OCI-LY7 (cell line): ENCODE measurements at regions not wholly inside any gene's neighbourhood (a gene's known extent, or its start where the extent isn't known, plus 50 kb on each side); places are given as distances from the start of the nearest gene placed in this dataset.
"Not testable (repeated sequence)": the region's sequence is repeated elsewhere in the genome, so short reads cannot be mapped to it uniquely, and the experiment has no call there.

ENCODE experiments used
- BruUV-seq: library from RNA; stranded (reverse); fragments of 400-500 nt; replicated peaks from 2 replicates; lab custom pipeline; 2021; lab: Mats Ljungman, UMichigan
- CTCF ChIA-PET: fragments of 300-600 bp; sonication (Branson Sonifier 250); formaldehyde crosslinking; loops from one replicate; lab custom pipeline; 2022; ENCODE audit warnings: antibody characterized with exemption; ENCODE audit not compliant: unreplicated experiment; lab: Charles Lee
- POLR2A ChIA-PET: fragments of 300-600 bp; sonication (Branson Sonifier 250); formaldehyde crosslinking; loops from one replicate; lab custom pipeline; 2022; ENCODE audit warnings: antibody characterized with exemption; lab: Charles Lee
- DNase-seq: peaks from one replicate; pipeline ENCODE4 v3.0.0-alpha.2; 2015; ENCODE audit warnings: low spot score
- H2AFZ ChIP-seq: fragments of 200-600 bp; sonication (generic), shearing (Covaris generic); 2 replicates; pipeline ENCODE4 v1.6.1; 2014; ENCODE audit warnings: mild to moderate bottlenecking, antibody characterized with exemption, low read length, moderate library complexity
- H3K27ac ChIP-seq: fragments of 200-600 bp; sonication (generic); 2 replicates; pipeline ENCODE4 v1.5.1; 2014; ENCODE audit warnings: mixed run types, low read depth, mild to moderate bottlenecking, moderate library complexity, low read length, inconsistent platforms; ENCODE audit not compliant: poor library complexity, severe bottlenecking
- H3K36me3 ChIP-seq: fragments of 200-600 bp; sonication (generic); 2 replicates; pipeline ENCODE4 v1.6.1; 2014; ENCODE audit warnings: mild to moderate bottlenecking, antibody characterized with exemption, low read length, moderate library complexity, mixed read lengths; ENCODE audit not compliant: insufficient read depth
- H3K4me1 ChIP-seq: fragments of 200-600 bp; sonication (generic); 2 replicates; pipeline ENCODE4 v1.5.1; 2014; ENCODE audit warnings: mild to moderate bottlenecking, low read length; ENCODE audit not compliant: insufficient read depth, poor library complexity, severe bottlenecking
- H3K4me2 ChIP-seq: fragments of 200-600 bp; sonication (generic); 2 replicates; pipeline ENCODE4 v1.6.1; 2014; ENCODE audit warnings: mild to moderate bottlenecking, low read length
- H3K4me3 ChIP-seq: fragments of 200-600 bp; sonication (generic); 2 replicates; pipeline ENCODE4 v1.5.1; 2014; ENCODE audit warnings: mild to moderate bottlenecking, low read depth, low read length; ENCODE audit not compliant: poor library complexity, severe bottlenecking
- H3K79me2 ChIP-seq: fragments of 200-600 bp; sonication (generic); 2 replicates; pipeline ENCODE4 v1.6.1; 2016; ENCODE audit warnings: low read depth, mild to moderate bottlenecking, low read length, moderate library complexity, mixed read lengths; ENCODE audit not compliant: insufficient read depth
- H3K9me2 ChIP-seq: fragments of 200-600 bp; sonication (generic); 2 replicates; pipeline ENCODE4 v1.6.1; 2016; ENCODE audit warnings: mild to moderate bottlenecking, low read length, mixed read lengths; ENCODE audit not compliant: insufficient read depth
- H3K9me3 ChIP-seq: fragments of 200-600 bp; sonication (generic); 2 replicates; pipeline ENCODE4 v1.6.1; 2014; ENCODE audit warnings: mild to moderate bottlenecking, mixed run types, low read length, mixed read lengths
- H4K20me1 ChIP-seq: fragments of 200-600 bp; sonication (generic); 2 replicates; pipeline ENCODE4 v1.6.1; 2014; ENCODE audit warnings: mild to moderate bottlenecking, antibody characterized with exemption, low read length, moderate library complexity, mixed read lengths; ENCODE audit not compliant: insufficient read depth
- EZH2phosphoT487 ChIP-seq: fragments of 200-600 bp; sonication (generic); IDR thresholded peaks from 2 replicates; pipeline ENCODE4 v1.6.1; 2018; ENCODE audit warnings: low read depth, borderline replicate concordance, mild to moderate bottlenecking, mixed run types, antibody characterized with exemption, low read length, moderate library complexity, mixed read lengths
- intact Hi-C: fragments of 100-400 bp; cut with micrococcal nuclease; formaldehyde crosslinking; loops from one replicate; pipeline ENCODE4 v1.10.0; 2022; ENCODE audit not compliant: unreplicated experiment

GRCh38 chr9:64016246-64016645, 1268.8 kb downstream of the FOXD4L5 start:
- H3K4me2 ChIP-seq, BruUV-seq, H3K79me2 ChIP-seq, DNase-seq, H3K9me2 ChIP-seq, intact Hi-C loops, H2AFZ ChIP-seq, CTCF ChIA-PET, H3K36me3 ChIP-seq, POLR2A ChIA-PET, H3K4me1 ChIP-seq, H3K4me3 ChIP-seq, H3K27ac ChIP-seq, H3K9me3 ChIP-seq, H4K20me1 ChIP-seq: not testable (repeated sequence)

DNA sequence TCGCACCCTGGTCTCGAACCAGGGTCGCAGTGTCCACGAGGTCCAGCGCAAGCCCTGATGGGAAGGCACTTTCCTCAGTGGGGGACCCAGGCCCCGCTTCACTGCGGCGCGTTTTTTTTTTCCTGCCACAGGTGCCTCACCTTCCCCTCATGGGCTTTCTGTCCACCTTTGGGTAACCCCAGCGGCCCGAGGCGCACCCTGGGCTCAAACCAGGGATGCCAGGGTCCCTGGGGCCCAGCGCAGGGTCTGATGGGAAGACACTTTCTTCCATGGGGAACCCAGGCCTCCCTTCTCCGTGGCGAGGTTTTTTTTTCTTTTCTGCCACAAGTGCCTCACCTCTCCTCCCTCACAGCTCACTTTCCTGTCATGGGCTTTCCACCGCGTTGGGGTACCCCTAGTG, 1269.9 kb downstream of the FOXD4L5 start:
- no peak for TF ChIP-seq EZH2phosphoT487
- no peaks in the 10 kb centered on the region for H3K36me3 ChIP-seq
- no peaks in the 10 kb centered on the region for H3K9me2 ChIP-seq
- no peaks in the 10 kb centered on the region for H4K20me1 ChIP-seq
- H3K9me3 ChIP-seq = no peaks in the 10 kb centered on the region
- H3K27ac ChIP-seq = no peak overlapping the region
- intact Hi-C loops = no loop called here
- no peaks in the 10 kb centered on the region for H3K79me2 ChIP-seq
- no peak overlapping the region for H2AFZ ChIP-seq
- CTCF ChIA-PET = no interaction called here
- no peak for DNase-seq
- BruUV-seq = no TSS peak
- POLR2A ChIA-PET = no interaction called here
- no peaks in the 10 kb centered on the region for H3K4me1 ChIP-seq
- H3K4me3 ChIP-seq = no peak overlapping the region
- no peak overlapping the region for H3K4me2 ChIP-seq

- H3K36me3 ChIP-seq, H4K20me1 ChIP-seq, H3K9me3 ChIP-seq, CTCF ChIA-PET, H3K9me2 ChIP-seq, BruUV-seq, POLR2A ChIA-PET, H2AFZ ChIP-seq, DNase-seq, H3K4me1 ChIP-seq, intact Hi-C loops, H3K27ac ChIP-seq, H3K4me2 ChIP-seq, H3K4me3 ChIP-seq, H3K79me2 ChIP-seq: not testable (repeated sequence)
Measured at GRCh38 chr9:64014386-64015091, 1270.5 kb downstream of the FOXD4L5 start.

- H4K20me1 ChIP-seq, H3K79me2 ChIP-seq, H3K27ac ChIP-seq, H3K36me3 ChIP-seq, DNase-seq, H2AFZ ChIP-seq, H3K9me3 ChIP-seq, H3K9me2 ChIP-seq, POLR2A ChIA-PET, H3K4me3 ChIP-seq, H3K4me2 ChIP-seq, BruUV-seq, intact Hi-C loops, CTCF ChIA-PET, H3K4me1 ChIP-seq: not testable (repeated sequence)
Measured at GRCh38 chr9:64013122-64013521, 1271.9 kb downstream of the FOXD4L5 start.

DNA sequence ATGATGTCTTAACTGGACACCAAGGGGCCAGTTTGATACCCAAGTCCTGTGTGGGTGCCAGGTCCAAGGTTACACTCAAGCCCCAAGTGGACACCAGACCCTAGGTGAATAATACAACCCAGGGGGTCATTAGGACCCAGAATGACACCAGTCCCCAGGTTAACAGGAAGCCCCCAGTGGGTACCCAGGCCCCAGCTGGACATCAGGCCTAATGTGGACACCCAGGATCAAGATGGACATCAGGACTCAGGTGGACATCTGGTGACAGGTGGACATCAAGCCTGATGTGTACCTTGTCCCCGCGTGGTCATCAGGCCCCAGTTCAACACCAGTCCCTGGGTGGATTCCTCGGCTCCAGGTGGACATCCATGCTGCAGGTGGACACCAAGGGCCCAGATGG, 1273.0 kb downstream of the FOXD4L5 start:
- H4K20me1 ChIP-seq, H3K9me2 ChIP-seq, H2AFZ ChIP-seq, DNase-seq, H3K4me3 ChIP-seq, H3K27ac ChIP-seq, intact Hi-C loops, H3K9me3 ChIP-seq, CTCF ChIA-PET, H3K4me2 ChIP-seq, H3K4me1 ChIP-seq, POLR2A ChIA-PET, BruUV-seq, H3K79me2 ChIP-seq, H3K36me3 ChIP-seq: not testable (repeated sequence)

- CTCF ChIA-PET, POLR2A ChIA-PET: not testable (repeated sequence)
Measured at GRCh38 chr9:63979741-63980140, 1305.3 kb downstream of the FOXD4L5 start.

More at GRCh38 chr9:63979741-63980140, 1305.3 kb downstream of the FOXD4L5 start:
- H3K79me2 ChIP-seq, H3K9me2 ChIP-seq, H3K4me3 ChIP-seq, H2AFZ ChIP-seq, H4K20me1 ChIP-seq, H3K4me1 ChIP-seq, BruUV-seq, H3K4me2 ChIP-seq, DNase-seq, H3K9me3 ChIP-seq, intact Hi-C loops, H3K27ac ChIP-seq, H3K36me3 ChIP-seq: not testable (repeated sequence)
